ENCODE measurements at regions not wholly inside any gene's neighbourhood (a gene's known extent, or its start where the extent isn't known, plus 50 kb on each side); places are given as distances from the start of the nearest gene placed in this dataset.

GRCh38 chr3:65231544-65231943, 543.7 kb upstream of the ADAMTS9 start:
- DNase-seq (ENCODE audit: low read depth) = no peak

GRCh38 chr3:65230261-65231139, 542.7 kb upstream of the ADAMTS9 start:
- no peak for DNase-seq (ENCODE audit: low read depth)

GRCh38 chr3:65226287-65226686, 538.5 kb upstream of the ADAMTS9 start:
- DNase-seq (ENCODE audit: low read depth) = no peak

- no peak for DNase-seq (ENCODE audit: low read depth)
Measured at GRCh38 chr3:65210026-65210814, 522.4 kb upstream of the ADAMTS9 start.

GRCh38 chr3:65202395-65202794, 514.6 kb upstream of the ADAMTS9 start:
- DNase-seq (ENCODE audit: low read depth) = no peak

GRCh38 chr3:65201926-65202325, 514.1 kb upstream of the ADAMTS9 start:
- DNase-seq (ENCODE audit: low read depth) = no peak

- DNase-seq (ENCODE audit: low read depth) = no peak
Measured at GRCh38 chr3:65200310-65200970, 512.6 kb upstream of the ADAMTS9 start.

- DNase-seq (ENCODE audit: low read depth) = no peak
Measured at GRCh38 chr3:65196663-65197062, 508.9 kb upstream of the ADAMTS9 start.

GRCh38 chr3:65195211-65196006, 507.6 kb upstream of the ADAMTS9 start:
- DNase-seq (ENCODE audit: low read depth) = no peak

GRCh38 chr3:65194744-65195143, 506.9 kb upstream of the ADAMTS9 start:
- no peak for DNase-seq (ENCODE audit: low read depth)

- DNase-seq (ENCODE audit: low read depth) = no peak
Measured at GRCh38 chr3:65194047-65194714, 506.4 kb upstream of the ADAMTS9 start.

- no peak for DNase-seq (ENCODE audit: low read depth)
Measured at GRCh38 chr3:65193531-65193930, 505.7 kb upstream of the ADAMTS9 start.

- no peak for DNase-seq (ENCODE audit: low read depth)
Measured at GRCh38 chr3:65190111-65190510, 502.3 kb upstream of the ADAMTS9 start.

- no peak for DNase-seq (ENCODE audit: low read depth)
Measured at GRCh38 chr3:65186268-65186667, 498.5 kb upstream of the ADAMTS9 start.

- DNase-seq (ENCODE audit: low read depth) = no peak
Measured at GRCh38 chr3:65182682-65183081, 494.9 kb upstream of the ADAMTS9 start.

GRCh38 chr3:65182085-65182484, 494.3 kb upstream of the ADAMTS9 start:
- no peak for DNase-seq (ENCODE audit: low read depth)

- no peak for DNase-seq (ENCODE audit: low read depth)
Measured at GRCh38 chr3:65181391-65181871, 493.6 kb upstream of the ADAMTS9 start.

GRCh38 chr3:65178703-65179102, 490.9 kb upstream of the ADAMTS9 start:
- DNase-seq (ENCODE audit: low read depth) = no peak

- no peak for DNase-seq (ENCODE audit: low read depth)
Measured at GRCh38 chr3:65177960-65178376, 490.2 kb upstream of the ADAMTS9 start.

GRCh38 chr3:65174713-65175112, 486.9 kb upstream of the ADAMTS9 start:
- no peak for DNase-seq (ENCODE audit: low read depth)

- DNase-seq (ENCODE audit: low read depth) = no peak
Measured at GRCh38 chr3:65173841-65174240, 486.0 kb upstream of the ADAMTS9 start.

Measured in GM04504 (cell line).